ENCODE measurements at regions not wholly inside any gene's neighbourhood (a gene's known extent, or its start where the extent isn't known, plus 50 kb on each side); places are given as distances from the start of the nearest gene placed in this dataset.

- no peak for TF ChIP-seq CTCF (IDR thresholded peaks at IDR 0.05)
- no peak for TF ChIP-seq POLR2A (IDR thresholded peaks at IDR 0.05)
- no peak for TF ChIP-seq POLR2AphosphoS5 (IDR thresholded peaks at IDR 0.05)
- TF ChIP-seq EP300 (IDR thresholded peaks at IDR 0.05) = no peak
These were observed 141.7 kb upstream of the COPS8 start for GRCh38 chr2:236943841-236944513.
